Transverse colon (tissue), 4 donors: ENCODE measurements at regions not wholly inside any gene's neighbourhood (a gene's known extent, or its start where the extent isn't known, plus 50 kb on each side); places are given as distances from the start of the nearest gene placed in this dataset.

ENCODE experiments used
- EP300 ChIP-seq: sonication (generic); formaldehyde crosslinking; IDR thresholded peaks from one replicate; pipeline ENCODE4 v1.6.1; 2017; ENCODE audit warnings: antibody characterized with exemption, low read depth
- POLR2A ChIP-seq: fragments of 450-650 bp; IDR thresholded peaks from one replicate; pipeline ENCODE4 v1.6.1; 2016; ENCODE audit warnings: antibody characterized with exemption, mild to moderate bottlenecking, moderate library complexity
- POLR2AphosphoS5 ChIP-seq, 3 donors: sonication (generic); formaldehyde crosslinking; IDR thresholded peaks; one replicate each; pipeline ENCODE4 v1.6.1; 2016; ENCODE audit warnings: antibody characterized with exemption in 3 of 3
- TF ChIP-seq, protein P1 (sequence below), 5 experiments: fragments of 200-600 bp in 3 of 5; fragments of 450-650 bp in 2 of 5; sonication (generic) in 3 of 5; IDR thresholded peaks; 1 replicate in 2 of 5; 2 replicates in 3 of 5; pipeline ENCODE4 v1.5.1; 2016 to 2017; ENCODE audit warnings: antibody characterized with exemption in 5 of 5, inconsistent platforms in 3 of 5, mild to moderate bottlenecking in 2 of 5, moderate library complexity in 1 of 5

DNA sequence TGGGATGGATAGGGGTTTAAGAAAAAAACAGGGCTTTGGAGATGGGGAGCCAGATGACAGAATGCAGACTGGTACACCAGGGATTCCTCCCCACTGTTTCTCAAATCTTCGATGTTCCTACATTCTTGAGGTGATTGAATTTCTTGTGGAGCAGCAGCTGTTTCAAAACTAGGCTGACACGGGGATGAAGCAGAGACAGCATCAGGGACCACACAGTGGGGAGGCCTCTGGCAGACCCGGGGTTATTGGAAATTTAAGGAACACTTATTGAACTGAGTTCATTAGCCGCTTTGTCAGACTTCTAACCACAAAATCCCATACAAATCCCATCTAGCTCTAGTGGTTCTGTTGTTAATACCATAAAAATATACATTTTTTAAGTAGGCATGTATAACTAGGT lies 621.4 kb upstream of the GBE1 start:
- TF ChIP-seq, protein P1, sequence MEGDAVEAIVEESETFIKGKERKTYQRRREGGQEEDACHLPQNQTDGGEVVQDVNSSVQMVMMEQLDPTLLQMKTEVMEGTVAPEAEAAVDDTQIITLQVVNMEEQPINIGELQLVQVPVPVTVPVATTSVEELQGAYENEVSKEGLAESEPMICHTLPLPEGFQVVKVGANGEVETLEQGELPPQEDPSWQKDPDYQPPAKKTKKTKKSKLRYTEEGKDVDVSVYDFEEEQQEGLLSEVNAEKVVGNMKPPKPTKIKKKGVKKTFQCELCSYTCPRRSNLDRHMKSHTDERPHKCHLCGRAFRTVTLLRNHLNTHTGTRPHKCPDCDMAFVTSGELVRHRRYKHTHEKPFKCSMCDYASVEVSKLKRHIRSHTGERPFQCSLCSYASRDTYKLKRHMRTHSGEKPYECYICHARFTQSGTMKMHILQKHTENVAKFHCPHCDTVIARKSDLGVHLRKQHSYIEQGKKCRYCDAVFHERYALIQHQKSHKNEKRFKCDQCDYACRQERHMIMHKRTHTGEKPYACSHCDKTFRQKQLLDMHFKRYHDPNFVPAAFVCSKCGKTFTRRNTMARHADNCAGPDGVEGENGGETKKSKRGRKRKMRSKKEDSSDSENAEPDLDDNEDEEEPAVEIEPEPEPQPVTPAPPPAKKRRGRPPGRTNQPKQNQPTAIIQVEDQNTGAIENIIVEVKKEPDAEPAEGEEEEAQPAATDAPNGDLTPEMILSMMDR (IDR thresholded peaks at IDR 0.05), result no peak
- no peak for TF ChIP-seq EP300
- no peak for TF ChIP-seq POLR2AphosphoS5 (IDR thresholded peaks at IDR 0.05)
- no peak for TF ChIP-seq POLR2A
